Upper lobe of left lung (tissue), 6 donors: ENCODE measurements at regions not wholly inside any gene's neighbourhood (a gene's known extent, or its start where the extent isn't known, plus 50 kb on each side); places are given as distances from the start of the nearest gene placed in this dataset.
A peak's percentile ranks its signal among the peaks of the same experiment; 100 is the strongest.

ENCODE experiments used
- ATAC-seq, 2 donors: fragments of 200-7000 bp; cut with Tn5 transposase; one replicate each; pipeline ENCODE4 v1.9.1; 2022; ENCODE audit warnings: mild to moderate bottlenecking in 2 of 2, moderate library complexity in 2 of 2; ENCODE audit not compliant: low FRiP score in 2 of 2
- DNase-seq, 2 donors: peaks; one replicate each; pipeline ENCODE4 v3.0.0-alpha.2; 2019 to 2020
- H3K27ac ChIP-seq, 4 donors: fragments of 200-600 bp; sonication (generic); one replicate each; pipeline ENCODE4 v1.5.1; 2016 to 2019
- H3K27me3 ChIP-seq, 4 donors: fragments of 200-600 bp; sonication (generic); one replicate each; pipeline ENCODE4 v1.5.1; 2017 to 2019
- H3K36me3 ChIP-seq, 4 donors: fragments of 200-600 bp; sonication (generic); one replicate each; pipeline ENCODE4 v1.5.1; 2016 to 2019
- H3K4me1 ChIP-seq, 4 donors: fragments of 200-600 bp; sonication (generic); one replicate each; pipeline ENCODE4 v1.5.1; 2018 to 2019
- H3K4me3 ChIP-seq, 4 donors: fragments of 200-600 bp; sonication (generic); one replicate each; pipeline ENCODE4 v1.5.1; 2017 to 2019; ENCODE audit warnings: mild to moderate bottlenecking in 2 of 4, moderate library complexity in 1 of 4
- H3K9me3 ChIP-seq, 4 donors: fragments of 200-600 bp; sonication (generic); one replicate each; pipeline ENCODE4 v1.5.1; 2018 to 2019
- CTCF ChIP-seq, 6 experiments: fragments of 450-650 bp in 4 of 6; fragments of 200-600 bp in 2 of 6; sonication (generic) in 2 of 6; IDR thresholded peaks; one replicate each; pipeline ENCODE4 v1.5.1; 2016 to 2019; ENCODE audit warnings: antibody characterized with exemption in 6 of 6
- EP300 ChIP-seq, 4 donors: sonication (generic); formaldehyde crosslinking; IDR thresholded peaks; one replicate each; pipeline ENCODE4 v1.5.1; 2017; ENCODE audit warnings: antibody characterized with exemption in 4 of 4, control low read depth in 2 of 4
- POLR2A ChIP-seq, 4 donors: fragments of 450-650 bp; IDR thresholded peaks; one replicate each; pipeline ENCODE4 v1.5.1; 2016 to 2017; ENCODE audit warnings: antibody characterized with exemption in 4 of 4, mild to moderate bottlenecking in 2 of 4
- POLR2AphosphoS5 ChIP-seq, 2 donors: sonication (generic); formaldehyde crosslinking; IDR thresholded peaks; one replicate each; pipeline ENCODE4 v1.5.1; 2017; ENCODE audit warnings: antibody characterized with exemption in 2 of 2
- WGBS, 2 donors: methylation state at CpG; one replicate each; pipeline ENCODE4 v1.1.5; 2017 to 2018; 5-methylcytosine and 5-hydroxymethylcytosine counted together
- donor health status: DM: no; HTN: no; CAD: no; lungs with moderate emphysema.
- donor health status: DM: no; HTN: yes; CAD: no; lungs with severe emphysema.

DNA sequence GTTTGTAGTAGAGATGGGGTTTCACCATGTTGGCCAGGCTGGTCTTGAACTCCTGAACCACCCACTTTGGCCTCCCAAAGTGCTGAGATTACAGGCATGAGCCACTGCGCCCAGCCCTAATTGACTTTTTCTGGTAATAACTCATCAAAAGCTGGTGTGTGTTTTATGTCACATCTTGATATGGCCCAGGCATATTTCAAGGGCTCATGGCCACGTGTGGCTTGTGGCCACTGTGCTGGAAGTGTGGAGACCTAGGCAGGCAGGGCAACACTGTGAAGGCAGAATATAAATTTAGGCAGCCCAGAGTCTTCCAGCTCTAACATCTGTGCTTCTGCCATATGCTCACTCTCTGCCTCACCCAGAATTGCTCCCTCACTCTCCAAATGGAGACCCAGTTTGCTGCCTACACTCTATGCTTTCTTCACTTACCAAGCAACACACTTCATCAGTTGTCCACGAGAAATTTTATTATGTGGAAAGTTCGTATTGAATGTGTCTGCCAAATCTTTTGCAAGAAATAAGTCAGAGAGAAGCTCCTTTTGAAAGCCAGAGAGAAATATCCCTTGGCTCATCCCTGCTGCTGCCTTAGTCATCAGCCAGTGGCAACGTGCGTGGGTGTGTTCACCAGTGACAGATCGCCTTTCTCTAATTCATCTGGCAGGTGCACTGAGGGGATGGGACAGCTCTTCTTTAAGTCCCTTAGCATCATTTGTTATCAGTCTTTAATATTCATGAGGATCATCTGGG, 129.4 kb upstream of the CXCR4 start:
- no peaks in the 10 kb centered on the region for H3K9me3 ChIP-seq
- H3K4me3 ChIP-seq: no peak overlapping the region
- DNase-seq: no peak
- no peak overlapping the region for H3K27ac ChIP-seq
- H3K27me3 ChIP-seq: no peaks in the 10 kb centered on the region
- no peaks in the 10 kb centered on the region for H3K36me3 ChIP-seq
- H3K4me1 ChIP-seq: peaks cover 4 to 13% (median 7%) of the 10 kb centered on the region in 4 donors
- 76 to 81% methylated on average over 6 to 7 of the region's 7 CpGs for WGBS, 2 donors
- no peak for TF ChIP-seq EP300 (IDR thresholded peaks at IDR 0.05)
- peak in 1 of 4 donors; percentile 9 for TF ChIP-seq POLR2A (IDR thresholded peaks at IDR 0.05)
- peak in 1 of 2 donors; percentile 81 for ATAC-seq

GRCh38 chr2:136246086-136246669, 128.2 kb upstream of the CXCR4 start:
- TF ChIP-seq CTCF (IDR thresholded peaks at IDR 0.05) (no peak), EP300 (IDR thresholded peaks at IDR 0.05) (no peak), POLR2AphosphoS5 (IDR thresholded peaks at IDR 0.05) (peak in 1 of 2 donors; percentile 36), POLR2A (IDR thresholded peaks at IDR 0.05) (peak in 1 of 4 donors; percentile 51)
- Histone ChIP-seq H3K36me3 (no peaks in the 10 kb centered on the region), H3K4me3 (peak overlapping the region in 2 of 4 donors; percentile 5 to 14), H3K9me3 (no peaks in the 10 kb centered on the region), H3K27ac (peak overlapping the region in 2 of 4 donors; percentile 60 to 61), H3K4me1 (peaks cover 4 to 13% (median 7%) of the 10 kb centered on the region in 4 donors), H3K27me3 (no peaks in the 10 kb centered on the region)
- peak; percentile 58 to 75 for ATAC-seq
- 30 to 56% methylated on average over 13 to 15 of the region's 15 CpGs for WGBS, 2 donors
- DNase-seq: peak in 1 of 2 donors; percentile 91

DNA sequence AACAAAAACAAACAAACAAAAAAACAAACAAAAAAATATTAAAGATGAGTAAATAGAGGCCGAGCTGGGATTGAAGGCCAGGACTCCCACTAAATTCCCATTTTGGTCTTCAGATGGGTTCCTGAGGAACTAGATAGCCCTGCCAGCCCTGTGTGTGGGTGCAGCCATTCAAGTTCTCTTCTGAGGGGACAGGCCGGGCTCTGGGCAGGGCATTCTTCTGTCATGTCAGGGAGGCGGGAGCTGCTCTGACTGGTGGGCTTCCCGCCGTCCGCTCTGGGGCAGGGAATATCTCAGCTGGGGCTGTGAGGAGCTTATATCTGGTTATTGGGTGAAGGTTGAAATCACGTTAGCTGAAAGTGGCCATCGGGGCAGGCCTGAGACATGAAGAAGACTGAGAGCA, 127.3 kb upstream of the CXCR4 start:
- Histone ChIP-seq H3K27ac (no peak overlapping the region), H3K9me3 (no peaks in the 10 kb centered on the region), H3K4me3 (no peak overlapping the region), H3K4me1 (peaks cover 4 to 11% (median 7%) of the 10 kb centered on the region in 4 donors), H3K36me3 (no peaks in the 10 kb centered on the region), H3K27me3 (no peaks in the 10 kb centered on the region)
- no peak for ATAC-seq
- DNase-seq: no peak
- TF ChIP-seq POLR2AphosphoS5 (IDR thresholded peaks at IDR 0.05): no peak
- TF ChIP-seq CTCF (IDR thresholded peaks at IDR 0.05): no peak
- no peak for TF ChIP-seq POLR2A (IDR thresholded peaks at IDR 0.05)
- TF ChIP-seq EP300 (IDR thresholded peaks at IDR 0.05): no peak
- WGBS, 2 donors: 89 to 95% methylated on average over 8 of the region's 8 CpGs

DNA sequence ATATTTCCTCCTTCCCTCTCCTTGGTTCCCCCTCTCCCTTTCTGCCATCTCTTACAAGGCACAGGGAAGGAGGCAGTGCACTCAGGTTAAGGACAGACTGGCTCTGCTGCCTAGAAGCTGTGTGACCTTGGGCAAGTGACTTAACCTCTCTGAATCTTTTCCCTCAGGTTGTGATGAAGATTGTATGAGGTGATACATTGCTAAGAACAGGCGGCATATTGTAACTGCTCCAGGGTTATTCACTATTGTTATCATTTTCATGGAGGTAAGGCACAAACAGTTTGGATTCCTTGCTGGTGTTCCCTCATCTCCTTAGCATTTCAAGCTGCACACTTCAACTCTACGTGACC, 126.6 kb upstream of the CXCR4 start:
- H3K4me3 ChIP-seq: no peak overlapping the region
- TF ChIP-seq POLR2A (IDR thresholded peaks at IDR 0.05): no peak
- TF ChIP-seq EP300 (IDR thresholded peaks at IDR 0.05): no peak
- TF ChIP-seq POLR2AphosphoS5 (IDR thresholded peaks at IDR 0.05): no peak
- TF ChIP-seq CTCF (IDR thresholded peaks at IDR 0.05): no peak
- H3K4me1 ChIP-seq: peaks cover 6 to 9% (median 7%) of the 10 kb centered on the region in 4 donors
- no peak for DNase-seq
- H3K27ac ChIP-seq: no peak overlapping the region
- no peaks in the 10 kb centered on the region for H3K9me3 ChIP-seq
- H3K27me3 ChIP-seq: no peaks in the 10 kb centered on the region
- no peak for ATAC-seq
- WGBS, 2 donors: 87 to 95% methylated on average over 2 of the region's 2 CpGs
- H3K36me3 ChIP-seq: no peaks in the 10 kb centered on the region

DNA sequence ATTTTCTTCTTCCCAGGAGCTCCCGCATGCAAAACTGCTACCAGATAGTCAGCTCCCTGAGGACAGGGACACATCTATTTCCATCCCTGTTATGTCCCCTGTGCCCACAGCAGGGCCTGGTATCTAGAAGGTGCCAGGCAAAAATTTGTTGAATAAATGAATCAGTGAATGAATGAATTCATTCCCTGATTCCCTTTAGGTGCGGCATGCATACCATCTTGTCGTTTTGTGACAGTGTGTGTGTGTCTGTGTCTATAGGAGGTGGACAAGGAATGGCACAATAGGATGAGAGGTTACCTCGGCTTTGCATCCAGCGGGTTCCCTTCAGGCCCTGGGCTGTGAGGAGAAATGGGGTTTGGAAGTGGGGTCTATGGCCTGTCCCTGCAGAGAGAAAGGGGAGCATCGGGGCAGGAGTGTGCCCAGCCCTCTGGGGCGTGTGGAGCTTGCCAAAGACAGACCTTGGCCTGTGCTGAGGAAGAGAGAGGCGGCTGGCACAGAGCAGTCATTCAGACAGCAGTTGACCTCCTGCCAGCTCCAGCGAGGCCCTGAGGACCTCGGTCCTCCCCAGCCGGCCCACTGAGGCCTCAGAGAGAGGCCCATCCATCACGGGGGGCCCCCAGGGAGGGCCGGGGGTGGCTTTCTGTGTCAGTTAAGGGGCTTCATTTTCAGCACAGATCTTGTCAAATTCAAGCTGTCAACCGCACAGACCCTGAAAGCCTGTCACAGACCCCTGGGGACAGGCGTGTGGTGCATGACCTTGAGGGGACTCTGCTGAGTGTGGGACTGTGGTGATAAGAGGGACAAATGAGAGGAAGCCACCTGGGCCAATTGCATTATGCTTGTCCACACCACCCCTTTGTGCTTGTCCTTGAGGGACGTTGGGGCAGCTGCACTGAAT, 125.9 kb upstream of the CXCR4 start:
- Histone ChIP-seq H3K9me3 (no peaks in the 10 kb centered on the region), H3K27me3 (no peaks in the 10 kb centered on the region), H3K4me1 (peaks cover 7 to 15% (median 9%) of the 10 kb centered on the region in 4 donors), H3K36me3 (no peaks in the 10 kb centered on the region), H3K4me3 (no peak overlapping the region), H3K27ac (no peak overlapping the region)
- DNase-seq: peak in 1 of 2 donors; percentile 60
- WGBS, 2 donors: 82 to 93% methylated on average over 11 to 14 of the region's 16 CpGs
- no peak for ATAC-seq
- TF ChIP-seq POLR2AphosphoS5 (IDR thresholded peaks at IDR 0.05) (no peak), EP300 (IDR thresholded peaks at IDR 0.05) (no peak), CTCF (IDR thresholded peaks at IDR 0.05) (no peak), POLR2A (IDR thresholded peaks at IDR 0.05) (no peak)
